Retinal pigment epithelial cell (primary cell): ENCODE measurements at regions not wholly inside any gene's neighbourhood (a gene's known extent, or its start where the extent isn't known, plus 50 kb on each side); places are given as distances from the start of the nearest gene placed in this dataset.

ENCODE experiments used
- DNase-seq: peaks from one replicate; pipeline ENCODE4 v3.0.0-alpha.2; 2010; ENCODE audit warnings: low read depth
- H3K4me3 ChIP-seq: 2 replicates; pipeline ENCODE4 v1.5.1; 2011; ENCODE audit warnings: mild to moderate bottlenecking, low read length, control low read depth, moderate library complexity
- TF ChIP-seq, protein P1 (sequence below): conservative IDR thresholded peaks from 2 replicates; pipeline ENCODE4 v1.5.1; 2011; ENCODE audit warnings: low read depth, low read length, control low read depth, inconsistent platforms

- no peak for DNase-seq
- no peak overlapping the region for H3K4me3 ChIP-seq
- TF ChIP-seq, protein P1, sequence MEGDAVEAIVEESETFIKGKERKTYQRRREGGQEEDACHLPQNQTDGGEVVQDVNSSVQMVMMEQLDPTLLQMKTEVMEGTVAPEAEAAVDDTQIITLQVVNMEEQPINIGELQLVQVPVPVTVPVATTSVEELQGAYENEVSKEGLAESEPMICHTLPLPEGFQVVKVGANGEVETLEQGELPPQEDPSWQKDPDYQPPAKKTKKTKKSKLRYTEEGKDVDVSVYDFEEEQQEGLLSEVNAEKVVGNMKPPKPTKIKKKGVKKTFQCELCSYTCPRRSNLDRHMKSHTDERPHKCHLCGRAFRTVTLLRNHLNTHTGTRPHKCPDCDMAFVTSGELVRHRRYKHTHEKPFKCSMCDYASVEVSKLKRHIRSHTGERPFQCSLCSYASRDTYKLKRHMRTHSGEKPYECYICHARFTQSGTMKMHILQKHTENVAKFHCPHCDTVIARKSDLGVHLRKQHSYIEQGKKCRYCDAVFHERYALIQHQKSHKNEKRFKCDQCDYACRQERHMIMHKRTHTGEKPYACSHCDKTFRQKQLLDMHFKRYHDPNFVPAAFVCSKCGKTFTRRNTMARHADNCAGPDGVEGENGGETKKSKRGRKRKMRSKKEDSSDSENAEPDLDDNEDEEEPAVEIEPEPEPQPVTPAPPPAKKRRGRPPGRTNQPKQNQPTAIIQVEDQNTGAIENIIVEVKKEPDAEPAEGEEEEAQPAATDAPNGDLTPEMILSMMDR = no peak
Observed at GRCh38 chr13:33940898-33941297, 122.9 kb downstream of the RFC3 start.

- TF ChIP-seq, protein P1 = no peak
- H3K4me3 ChIP-seq = no peak overlapping the region
- DNase-seq = no peak
Observed at GRCh38 chr13:33945477-33945876, 127.5 kb downstream of the RFC3 start.

- H3K4me3 ChIP-seq = no peak overlapping the region
- no peak for DNase-seq
- TF ChIP-seq, protein P1 = no peak
Observed at GRCh38 chr13:33953203-33953602, 135.3 kb downstream of the RFC3 start.

GRCh38 chr13:33953781-33954180, 135.8 kb downstream of the RFC3 start:
- H3K4me3 ChIP-seq = no peak overlapping the region
- TF ChIP-seq, protein P1 = no peak
- DNase-seq = no peak

DNA sequence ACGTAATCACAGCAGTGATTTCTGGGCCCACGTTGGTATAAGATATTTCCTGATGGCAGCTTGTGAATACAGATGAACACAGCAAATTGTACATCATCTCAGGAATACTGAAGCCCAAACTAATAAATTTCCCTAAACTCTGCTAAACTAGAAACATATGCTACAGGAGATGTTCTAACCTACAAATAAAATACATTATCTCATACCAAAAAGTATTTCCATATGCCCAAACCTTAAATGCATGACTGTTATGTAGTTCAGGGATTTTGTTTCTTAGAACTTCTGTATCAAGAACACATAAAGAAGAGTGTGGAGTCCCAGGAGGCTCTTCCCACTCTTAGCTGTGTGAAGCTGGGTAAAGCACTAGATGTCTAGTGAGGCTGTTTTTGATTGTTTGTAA, 138.4 kb downstream of the RFC3 start:
- H3K4me3 ChIP-seq = no peak overlapping the region
- DNase-seq = no peak
- TF ChIP-seq, protein P1 = no peak

DNA sequence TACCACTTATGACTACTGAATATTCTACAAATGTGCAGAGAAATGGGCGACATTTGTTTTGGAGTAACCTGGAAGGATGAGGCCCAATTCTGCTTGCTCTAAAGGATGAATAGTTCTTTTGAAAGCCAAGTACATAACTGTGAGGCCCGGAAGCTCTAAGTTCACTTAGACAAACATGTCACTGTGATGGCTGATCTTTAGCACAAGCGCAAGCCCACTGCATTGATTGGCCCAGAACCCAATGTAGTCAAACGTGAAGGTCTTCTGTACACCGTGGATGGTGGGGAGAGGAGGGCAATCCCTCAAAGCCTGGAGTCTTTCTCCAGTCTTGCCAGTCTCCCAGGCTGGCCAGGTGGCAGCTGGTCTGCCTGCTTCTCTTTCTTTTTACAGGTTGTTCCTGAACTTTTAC, 139.6 kb downstream of the RFC3 start:
- H3K4me3 ChIP-seq = no peak overlapping the region
- no peak for DNase-seq
- TF ChIP-seq, protein P1 = no peak

DNA sequence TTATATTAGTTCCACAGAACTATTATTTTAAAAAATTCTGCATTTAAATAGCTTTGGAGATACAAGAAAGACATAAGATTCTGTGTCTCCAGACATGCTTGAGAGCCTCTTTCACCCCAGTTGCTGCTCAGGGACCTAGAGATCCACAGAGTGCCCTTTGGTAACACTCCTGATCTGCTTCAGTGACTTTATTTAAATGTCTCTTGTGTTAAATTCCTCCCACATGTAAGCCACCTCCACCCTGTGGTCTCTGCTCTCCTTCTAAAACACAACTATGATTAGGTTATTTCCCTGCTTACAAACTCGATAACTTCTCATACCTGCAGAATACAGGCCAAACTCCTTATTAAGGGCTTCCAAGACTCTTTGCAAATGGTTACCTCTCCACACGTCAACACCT, 141.0 kb downstream of the RFC3 start:
- TF ChIP-seq, protein P1 = no peak
- H3K4me3 ChIP-seq = no peak overlapping the region
- no peak for DNase-seq
